Activated CD8-positive, alpha-beta T cell treated with anti-CD3 and anti-CD28 coated beads for 36 hours (primary cell): ENCODE measurements at regions not wholly inside any gene's neighbourhood (a gene's known extent, or its start where the extent isn't known, plus 50 kb on each side); places are given as distances from the start of the nearest gene placed in this dataset.

Source experiments
- ATAC-seq: fragments of 200-7000 bp; cut with Tn5 transposase; one replicate; pipeline ENCODE4 v1.10.0; 2021; ENCODE audit warnings: mild to moderate bottlenecking, moderate library complexity
- CTCF ChIA-PET: fragments of 350-600 bp; sonication (Branson Sonifier 250); formaldehyde crosslinking; loops from one replicate; lab custom pipeline; 2021; ENCODE audit warnings: antibody characterized with exemption; lab: Charles Lee
- POLR2A ChIA-PET: fragments of 350-600 bp; sonication (Branson Sonifier 250); formaldehyde crosslinking; loops from one replicate; lab custom pipeline; 2021; ENCODE audit warnings: antibody characterized with exemption; lab: Charles Lee
- DNase-seq: peaks from one replicate; pipeline ENCODE4 v3.0.0-alpha.2; 2020
- H3K27ac Mint-ChIP-seq: one replicate; pipeline ENCODE4 v1.8.0; 2021; ENCODE audit warnings: mild to moderate bottlenecking, mixed read lengths
- H3K27me3 Mint-ChIP-seq: one replicate; pipeline ENCODE4 v1.8.0; 2021; ENCODE audit warnings: mixed read lengths
- H3K36me3 Mint-ChIP-seq: one replicate; pipeline ENCODE4 v1.8.0; 2021; ENCODE audit warnings: low read depth, mixed read lengths
- H3K4me1 Mint-ChIP-seq: one replicate; pipeline ENCODE4 v1.8.0; 2021; ENCODE audit warnings: low read depth, mixed read lengths
- H3K4me3 Mint-ChIP-seq: one replicate; pipeline ENCODE4 v1.8.0; 2021; ENCODE audit warnings: mild to moderate bottlenecking, moderate library complexity, mixed read lengths
- H3K9me3 Mint-ChIP-seq: one replicate; pipeline ENCODE4 v1.8.0; 2021; ENCODE audit warnings: mixed read lengths
- intact Hi-C: fragments of 100-400 bp; cut with micrococcal nuclease; formaldehyde crosslinking; loops from one replicate; pipeline ENCODE4 v1.10.0; 2022
- TF ChIP-seq, protein P1 (sequence below): fragments of 200-600 bp; IDR thresholded peaks from one replicate; pipeline ENCODE4 v1.8.0; 2022; ENCODE audit warnings: antibody characterized with exemption, mild to moderate bottlenecking

DNA sequence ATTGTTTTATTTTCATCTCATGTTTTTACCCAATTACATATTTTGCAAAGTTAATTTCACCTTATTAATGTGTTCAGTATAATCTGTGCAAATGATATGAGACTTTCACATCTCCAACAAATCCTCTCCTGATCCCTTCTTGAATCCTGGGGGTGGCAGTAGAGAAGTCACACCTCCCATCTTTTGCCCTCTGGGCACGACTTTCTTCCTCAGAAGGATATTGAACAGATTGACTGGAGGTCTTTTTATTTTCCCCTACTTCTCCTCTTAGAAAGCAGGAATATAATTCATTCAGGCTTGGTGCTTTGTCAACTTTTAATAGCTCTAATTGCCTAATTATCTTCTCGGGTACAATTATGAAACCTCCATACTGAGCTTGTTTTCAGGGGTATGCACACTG lies 1037.1 kb upstream of the NUDT12 start:
- Mint-ChIP-seq H3K27me3 (no peaks in the 10 kb centered on the region), H3K4me3 (no peak overlapping the region), H3K4me1 (no peaks in the 10 kb centered on the region), H3K27ac (no peak overlapping the region), H3K9me3 (peaks cover 11% of the 10 kb centered on the region), H3K36me3 (no peaks in the 10 kb centered on the region)
- TF ChIP-seq, protein P1, sequence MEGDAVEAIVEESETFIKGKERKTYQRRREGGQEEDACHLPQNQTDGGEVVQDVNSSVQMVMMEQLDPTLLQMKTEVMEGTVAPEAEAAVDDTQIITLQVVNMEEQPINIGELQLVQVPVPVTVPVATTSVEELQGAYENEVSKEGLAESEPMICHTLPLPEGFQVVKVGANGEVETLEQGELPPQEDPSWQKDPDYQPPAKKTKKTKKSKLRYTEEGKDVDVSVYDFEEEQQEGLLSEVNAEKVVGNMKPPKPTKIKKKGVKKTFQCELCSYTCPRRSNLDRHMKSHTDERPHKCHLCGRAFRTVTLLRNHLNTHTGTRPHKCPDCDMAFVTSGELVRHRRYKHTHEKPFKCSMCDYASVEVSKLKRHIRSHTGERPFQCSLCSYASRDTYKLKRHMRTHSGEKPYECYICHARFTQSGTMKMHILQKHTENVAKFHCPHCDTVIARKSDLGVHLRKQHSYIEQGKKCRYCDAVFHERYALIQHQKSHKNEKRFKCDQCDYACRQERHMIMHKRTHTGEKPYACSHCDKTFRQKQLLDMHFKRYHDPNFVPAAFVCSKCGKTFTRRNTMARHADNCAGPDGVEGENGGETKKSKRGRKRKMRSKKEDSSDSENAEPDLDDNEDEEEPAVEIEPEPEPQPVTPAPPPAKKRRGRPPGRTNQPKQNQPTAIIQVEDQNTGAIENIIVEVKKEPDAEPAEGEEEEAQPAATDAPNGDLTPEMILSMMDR, result no peak
- DNase-seq (no peak), ATAC-seq (no peak)
- POLR2A ChIA-PET, result no interaction called here
- intact Hi-C loops, result no loop called here
- CTCF ChIA-PET, result no interaction called here

DNA sequence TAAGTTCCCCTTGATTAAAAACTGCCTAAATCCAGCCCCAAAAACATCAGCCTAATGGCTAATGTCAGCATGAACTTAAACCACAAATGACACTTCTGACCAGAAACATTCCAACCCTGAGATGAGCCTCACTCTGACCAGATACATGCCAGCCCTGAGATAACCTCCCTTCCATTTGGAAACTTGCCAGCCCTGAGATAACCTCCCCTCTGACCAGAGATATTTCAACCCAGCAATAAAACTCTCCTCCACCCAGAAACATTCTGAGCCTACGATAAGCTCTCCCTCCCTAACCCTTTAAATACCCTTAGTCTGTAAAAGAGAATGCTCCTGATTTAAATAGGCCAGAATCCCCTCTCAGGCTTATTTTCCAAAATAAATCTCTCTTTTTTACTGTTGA lies 1035.7 kb upstream of the NUDT12 start:
- Mint-ChIP-seq H3K4me1 (no peaks in the 10 kb centered on the region), H3K27me3 (no peaks in the 10 kb centered on the region), H3K9me3 (peaks cover 12% of the 10 kb centered on the region), H3K36me3 (no peaks in the 10 kb centered on the region), H3K4me3 (no peak overlapping the region), H3K27ac (no peak overlapping the region)
- POLR2A ChIA-PET, result no interaction called here
- intact Hi-C loops, result no loop called here
- CTCF ChIA-PET, result no interaction called here
- DNase-seq (no peak), ATAC-seq (no peak)
- TF ChIP-seq, protein P1, result no peak

DNA sequence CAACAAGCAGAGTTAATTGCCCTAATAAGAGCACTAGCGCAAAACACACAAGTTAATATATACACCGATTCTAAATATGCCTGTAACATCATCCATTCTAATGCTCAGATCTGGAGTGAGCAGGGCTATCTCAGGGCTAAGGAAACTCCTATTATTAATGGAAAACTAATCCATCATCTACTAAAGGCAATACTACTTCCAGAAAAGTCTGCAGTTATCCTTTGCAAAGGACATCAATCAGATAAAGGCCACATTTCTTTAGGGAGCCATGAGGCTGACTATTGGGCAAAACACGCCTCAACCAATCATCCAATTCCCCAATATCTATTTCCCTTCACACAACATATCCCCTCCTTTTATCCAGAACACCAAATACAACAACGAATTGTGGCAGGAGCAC lies 1032.3 kb upstream of the NUDT12 start:
- TF ChIP-seq, protein P1, result no peak
- ATAC-seq (no peak), DNase-seq (no peak)
- Mint-ChIP-seq H3K27me3 (no peaks in the 10 kb centered on the region), H3K4me1 (no peaks in the 10 kb centered on the region), H3K27ac (no peak overlapping the region), H3K4me3 (no peak overlapping the region), H3K36me3 (no peaks in the 10 kb centered on the region), H3K9me3 (peaks cover 18% of the 10 kb centered on the region)
- CTCF ChIA-PET, result no interaction called here
- POLR2A ChIA-PET, result no interaction called here
- intact Hi-C loops, result no loop called here

DNA sequence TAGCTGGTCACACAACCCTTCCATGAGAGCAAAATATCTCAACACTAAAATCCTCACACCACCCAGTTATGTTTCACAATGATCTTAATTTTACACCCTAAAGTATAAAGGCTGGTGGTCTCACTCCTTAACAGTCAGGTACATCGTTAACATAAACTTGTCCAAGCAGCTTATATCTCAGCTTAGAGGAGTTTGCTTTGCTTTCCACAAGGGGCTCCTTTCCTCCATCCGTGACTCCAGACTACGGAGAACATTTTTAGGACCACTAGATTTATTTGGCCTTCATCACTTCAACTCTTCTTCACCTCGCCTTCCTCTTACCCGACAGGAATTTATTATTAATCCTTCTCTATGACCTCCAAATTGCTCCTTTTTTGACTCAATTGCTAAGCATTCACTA lies 1014.1 kb upstream of the NUDT12 start:
- H3K27ac Mint-ChIP-seq, result no peak overlapping the region
- intact Hi-C loops, result no loop called here
- no peaks in the 10 kb centered on the region for H3K4me1 Mint-ChIP-seq
- H3K9me3 Mint-ChIP-seq, result peaks cover 2% of the 10 kb centered on the region
- H3K4me3 Mint-ChIP-seq, result no peak overlapping the region
- TF ChIP-seq, protein P1, result no peak
- POLR2A ChIA-PET, result no interaction called here
- DNase-seq (no peak), ATAC-seq (no peak)
- no peaks in the 10 kb centered on the region for H3K36me3 Mint-ChIP-seq
- H3K27me3 Mint-ChIP-seq, result no peaks in the 10 kb centered on the region
- CTCF ChIA-PET, result no interaction called here

DNA sequence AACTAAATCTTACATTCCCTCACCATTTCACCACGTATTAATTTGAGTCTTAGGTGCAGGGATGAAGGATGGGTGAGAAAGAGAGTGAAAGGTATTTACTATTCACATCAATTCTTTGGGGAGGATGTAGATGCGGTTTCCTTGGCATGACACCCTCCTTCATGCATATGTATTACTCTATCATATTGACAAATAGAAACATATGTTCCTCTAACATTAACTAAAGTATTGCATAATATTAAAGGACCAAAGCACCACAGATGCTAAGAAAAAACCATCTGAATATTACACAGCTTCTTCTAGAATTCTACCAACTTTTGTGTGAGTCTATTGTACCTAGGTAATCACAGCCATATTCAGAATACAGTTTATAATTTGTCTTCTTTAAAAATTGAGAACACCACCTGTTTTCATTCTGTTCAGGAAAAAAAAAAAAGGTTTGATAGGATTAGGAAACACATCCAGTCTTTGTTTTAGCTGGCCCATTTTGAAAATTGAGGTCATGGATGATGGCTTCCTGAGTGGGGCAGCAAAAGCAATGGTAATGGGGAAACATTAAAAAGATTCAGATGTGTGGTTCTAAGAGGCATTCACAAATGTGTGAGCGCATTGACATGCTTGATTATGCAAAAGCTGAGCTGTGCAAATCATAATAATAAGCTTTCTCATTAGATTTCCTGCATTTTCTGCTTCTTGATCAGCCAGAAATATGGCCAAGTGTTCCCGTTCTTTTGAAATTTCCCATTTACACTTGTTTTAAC lies 1011.5 kb upstream of the NUDT12 start:
- no peaks in the 10 kb centered on the region for H3K4me1 Mint-ChIP-seq
- no peak overlapping the region for H3K4me3 Mint-ChIP-seq
- ChIA-PET CTCF (no interaction called here), POLR2A (interaction anchor here (0.8 kb wide), 1 partner anchor 1042 kb away, joined by 3 read pairs; no protein-coding TSS in a partner anchor)
- intact Hi-C loops, result no loop called here
- ATAC-seq (no peak), DNase-seq (no peak)
- no peaks in the 10 kb centered on the region for H3K36me3 Mint-ChIP-seq
- peaks cover 2% of the 10 kb centered on the region for H3K9me3 Mint-ChIP-seq
- H3K27me3 Mint-ChIP-seq, result no peaks in the 10 kb centered on the region
- TF ChIP-seq, protein P1, result no peak
- H3K27ac Mint-ChIP-seq, result no peak overlapping the region
